Astrocyte of the cerebellum (primary cell): ENCODE measurements at regions not wholly inside any gene's neighbourhood (a gene's known extent, or its start where the extent isn't known, plus 50 kb on each side); places are given as distances from the start of the nearest gene placed in this dataset.

Experiments used
- DNase-seq: peaks from one replicate; pipeline ENCODE4 v3.0.0-alpha.2; 2011; ENCODE audit warnings: low read depth
- H3K4me3 ChIP-seq: 2 replicates; pipeline ENCODE4 v1.5.1; 2011; ENCODE audit warnings: mild to moderate bottlenecking, low read depth, low read length, moderate library complexity
- CTCF ChIP-seq: IDR thresholded peaks from 2 replicates; pipeline ENCODE4 v1.5.1; 2012; ENCODE audit warnings: low read length, low read depth, moderate library complexity, mild to moderate bottlenecking; ENCODE audit errors: missing control alignments
- in situ Hi-C: cut with HindIII; loops from 2 replicates; pipeline ENCODE4 v1.10.0; 2017; ENCODE audit warnings: low sequenced_read_pairs

GRCh38 chr7:21345361-21345760, 82.5 kb upstream of the SP4 start:
- TF ChIP-seq CTCF, result no peak
- H3K4me3 ChIP-seq, result no peak overlapping the region
- no peak for DNase-seq
- in situ Hi-C loops, result no loop called here

- DNase-seq, result no peak
- in situ Hi-C loops, result no loop called here
- TF ChIP-seq CTCF, result no peak
- no peak overlapping the region for H3K4me3 ChIP-seq
Observed at GRCh38 chr7:21346297-21346696, 81.6 kb upstream of the SP4 start.

- TF ChIP-seq CTCF, result no peak
- H3K4me3 ChIP-seq, result no peak overlapping the region
- in situ Hi-C loops, result no loop called here
- DNase-seq, result no peak
Observed at GRCh38 chr7:21352540-21353387, 75.1 kb upstream of the SP4 start.

GRCh38 chr7:21353388-21353780, 74.5 kb upstream of the SP4 start:
- no peak overlapping the region for H3K4me3 ChIP-seq
- in situ Hi-C loops, result no loop called here
- no peak for TF ChIP-seq CTCF
- DNase-seq, result no peak

- no peak overlapping the region for H3K4me3 ChIP-seq
- no peak for DNase-seq
- in situ Hi-C loops, result no loop called here
- no peak for TF ChIP-seq CTCF
Observed at GRCh38 chr7:21354284-21354683, 73.6 kb upstream of the SP4 start.

GRCh38 chr7:21355406-21355874, 72.4 kb upstream of the SP4 start:
- in situ Hi-C loops, result no loop called here
- no peak for TF ChIP-seq CTCF
- H3K4me3 ChIP-seq, result no peak overlapping the region
- no peak for DNase-seq
